Effector memory CD4-positive, alpha-beta T cell (primary cell): ENCODE measurements at regions not wholly inside any gene's neighbourhood (a gene's known extent, or its start where the extent isn't known, plus 50 kb on each side); places are given as distances from the start of the nearest gene placed in this dataset.
"Not testable (repeated sequence)": the region's sequence is repeated elsewhere in the genome, so short reads cannot be mapped to it uniquely, and the experiment has no call there.

ENCODE experiments used
- DNase-seq, 3 donors: peaks; one replicate each; pipeline ENCODE4 v3.0.0-alpha.2; 2020
- H3K27ac ChIP-seq: 2 replicates; pipeline ENCODE4 v1.7.0; 2013; ENCODE audit warnings: mild to moderate bottlenecking, low read length, moderate library complexity; ENCODE audit not compliant: insufficient read depth, poor library complexity, severe bottlenecking
- H3K27me3 ChIP-seq: replicated peaks from 2 replicates; pipeline ENCODE4 v1.7.0; 2013; ENCODE audit warnings: mild to moderate bottlenecking, low read length; ENCODE audit not compliant: insufficient read depth, control insufficient read depth, poor library complexity, severe bottlenecking
- H3K36me3 ChIP-seq: 2 replicates; pipeline ENCODE4 v1.7.0; 2013; ENCODE audit warnings: mild to moderate bottlenecking, low read length, moderate library complexity; ENCODE audit not compliant: control insufficient read depth, insufficient read depth
- H3K4me1 ChIP-seq: 2 replicates; pipeline ENCODE4 v1.7.0; 2013; ENCODE audit warnings: low read length, mild to moderate bottlenecking; ENCODE audit not compliant: control insufficient read depth, insufficient read depth, poor library complexity, severe bottlenecking
- H3K4me3 ChIP-seq: 2 replicates; pipeline ENCODE4 v1.7.0; 2013; ENCODE audit warnings: low read length, low read depth, mild to moderate bottlenecking; ENCODE audit not compliant: insufficient read depth, poor library complexity, severe bottlenecking
- H3K9me3 ChIP-seq: 2 replicates; pipeline ENCODE4 v1.7.0; 2013; ENCODE audit warnings: mild to moderate bottlenecking, low read length, moderate library complexity; ENCODE audit not compliant: control insufficient read depth

GRCh38 chr17:15856745-15857144 lies 88.2 kb upstream of the ADORA2B start:
- H3K36me3 ChIP-seq, H3K4me1 ChIP-seq, H3K27ac ChIP-seq, H3K9me3 ChIP-seq, H3K27me3 ChIP-seq, H3K4me3 ChIP-seq, DNase-seq: not testable (repeated sequence)

GRCh38 chr17:15858082-15858481 lies 86.8 kb upstream of the ADORA2B start:
- H3K4me1 ChIP-seq, H3K27me3 ChIP-seq, DNase-seq, H3K36me3 ChIP-seq, H3K9me3 ChIP-seq, H3K4me3 ChIP-seq, H3K27ac ChIP-seq: not testable (repeated sequence)

GRCh38 chr17:15860774-15861173 lies 84.2 kb upstream of the ADORA2B start:
- not testable (repeated sequence) for H3K27ac ChIP-seq, H3K36me3 ChIP-seq, DNase-seq, H3K4me1 ChIP-seq, H3K9me3 ChIP-seq, H3K27me3 ChIP-seq, H3K4me3 ChIP-seq

- H3K9me3 ChIP-seq, H3K36me3 ChIP-seq, DNase-seq, H3K27me3 ChIP-seq, H3K4me3 ChIP-seq, H3K27ac ChIP-seq, H3K4me1 ChIP-seq: not testable (repeated sequence)
Observed at GRCh38 chr17:15864061-15864460, 80.9 kb upstream of the ADORA2B start.

GRCh38 chr17:15864472-15864871 lies 80.5 kb upstream of the ADORA2B start:
- H3K36me3 ChIP-seq, H3K27ac ChIP-seq, H3K4me1 ChIP-seq, H3K9me3 ChIP-seq, H3K4me3 ChIP-seq, H3K27me3 ChIP-seq, DNase-seq: not testable (repeated sequence)

- not testable (repeated sequence) for DNase-seq, H3K36me3 ChIP-seq, H3K4me3 ChIP-seq, H3K4me1 ChIP-seq, H3K9me3 ChIP-seq, H3K27me3 ChIP-seq, H3K27ac ChIP-seq
Observed at GRCh38 chr17:15866015-15866414, 78.9 kb upstream of the ADORA2B start.

- not testable (repeated sequence) for H3K27ac ChIP-seq, H3K27me3 ChIP-seq, H3K4me3 ChIP-seq, H3K9me3 ChIP-seq, DNase-seq, H3K4me1 ChIP-seq, H3K36me3 ChIP-seq
Observed at GRCh38 chr17:15867331-15867730, 77.6 kb upstream of the ADORA2B start.

- not testable (repeated sequence) for H3K4me1 ChIP-seq, H3K9me3 ChIP-seq, DNase-seq, H3K27me3 ChIP-seq, H3K4me3 ChIP-seq, H3K36me3 ChIP-seq, H3K27ac ChIP-seq
Observed at GRCh38 chr17:15869868-15870267, 75.1 kb upstream of the ADORA2B start.

GRCh38 chr17:15872677-15873076 lies 72.3 kb upstream of the ADORA2B start:
- not testable (repeated sequence) for H3K36me3 ChIP-seq, H3K9me3 ChIP-seq, H3K27me3 ChIP-seq, H3K4me3 ChIP-seq, H3K27ac ChIP-seq, DNase-seq, H3K4me1 ChIP-seq

- H3K4me3 ChIP-seq, H3K4me1 ChIP-seq, H3K36me3 ChIP-seq, DNase-seq, H3K27ac ChIP-seq, H3K9me3 ChIP-seq, H3K27me3 ChIP-seq: not testable (repeated sequence)
Observed at GRCh38 chr17:15877882-15878500, 66.9 kb upstream of the ADORA2B start.
